ENCODE measurements at regions not wholly inside any gene's neighbourhood (a gene's known extent, or its start where the extent isn't known, plus 50 kb on each side); places are given as distances from the start of the nearest gene placed in this dataset.

GRCh38 chr4:4808086-4808485 is 51.4 kb upstream of the MSX1 start:
- CTCF ChIA-PET: no interaction called here

DNA sequence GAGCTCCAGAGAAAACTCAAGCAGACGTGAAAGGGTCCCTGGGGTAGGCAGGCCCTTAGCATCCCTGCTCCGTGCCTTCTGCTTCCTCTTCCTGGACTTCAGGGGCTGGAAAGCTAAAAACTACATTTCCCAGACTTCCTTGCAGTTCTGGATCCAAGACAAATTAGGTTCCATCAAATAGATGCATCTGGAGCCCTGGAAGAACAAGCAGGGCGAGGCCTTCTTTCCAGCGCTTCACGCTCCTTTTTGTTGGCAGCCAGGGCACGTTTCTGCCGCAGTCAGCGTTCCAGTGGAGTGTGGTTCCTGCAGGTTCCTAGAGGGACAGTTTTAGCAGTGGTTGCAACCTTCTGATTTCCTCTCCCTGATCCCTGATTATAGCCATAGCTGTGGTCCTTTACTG is 53.6 kb upstream of the MSX1 start:
- DNase-seq: no peak
- Histone ChIP-seq H2AFZ (no peak overlapping the region), H3K4me2 (no peak overlapping the region), H3K4me3 (no peak overlapping the region), H4K20me1 (ENCODE audit: insufficient read depth) (no peaks in the 10 kb centered on the region), H3F3A (ENCODE audit: insufficient read depth, low read depth) (no peaks in the 10 kb centered on the region), H3K9me3 (ENCODE audit: insufficient read depth, low read depth) (no peaks in the 10 kb centered on the region), H3K9me2 (ENCODE audit: insufficient read depth) (no peaks in the 10 kb centered on the region), H3K27ac (no peak overlapping the region), H3K4me1 (replicated peaks; ENCODE audit: insufficient read depth) (no peaks in the 10 kb centered on the region), H3K36me3 (ENCODE audit: low read depth) (no peaks in the 10 kb centered on the region), H3K79me2 (ENCODE audit: low read depth) (no peaks in the 10 kb centered on the region), H3K27me3 (ENCODE audit: insufficient read depth, low read depth) (no peaks in the 10 kb centered on the region)
- BruUV-seq (replicated peaks): no TSS peak
- TF ChIP-seq EZH2 (IDR thresholded peaks at IDR 0.05; ENCODE audit: low read depth): no peak
- TF ChIP-seq, protein P1, sequence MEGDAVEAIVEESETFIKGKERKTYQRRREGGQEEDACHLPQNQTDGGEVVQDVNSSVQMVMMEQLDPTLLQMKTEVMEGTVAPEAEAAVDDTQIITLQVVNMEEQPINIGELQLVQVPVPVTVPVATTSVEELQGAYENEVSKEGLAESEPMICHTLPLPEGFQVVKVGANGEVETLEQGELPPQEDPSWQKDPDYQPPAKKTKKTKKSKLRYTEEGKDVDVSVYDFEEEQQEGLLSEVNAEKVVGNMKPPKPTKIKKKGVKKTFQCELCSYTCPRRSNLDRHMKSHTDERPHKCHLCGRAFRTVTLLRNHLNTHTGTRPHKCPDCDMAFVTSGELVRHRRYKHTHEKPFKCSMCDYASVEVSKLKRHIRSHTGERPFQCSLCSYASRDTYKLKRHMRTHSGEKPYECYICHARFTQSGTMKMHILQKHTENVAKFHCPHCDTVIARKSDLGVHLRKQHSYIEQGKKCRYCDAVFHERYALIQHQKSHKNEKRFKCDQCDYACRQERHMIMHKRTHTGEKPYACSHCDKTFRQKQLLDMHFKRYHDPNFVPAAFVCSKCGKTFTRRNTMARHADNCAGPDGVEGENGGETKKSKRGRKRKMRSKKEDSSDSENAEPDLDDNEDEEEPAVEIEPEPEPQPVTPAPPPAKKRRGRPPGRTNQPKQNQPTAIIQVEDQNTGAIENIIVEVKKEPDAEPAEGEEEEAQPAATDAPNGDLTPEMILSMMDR (conservative IDR thresholded peaks at IDR 0.05): no peak
- CTCF ChIA-PET: no interaction called here
- POLR2A ChIA-PET (ENCODE audit: unreplicated experiment): no interaction called here
- intact Hi-C loops (cut with micrococcal nuclease; ENCODE audit: unreplicated experiment): no loop called here

More at GRCh38 chr4:4808086-4808485, 51.4 kb upstream of the MSX1 start:
- DNase-seq: no peak
- H3K4me2 ChIP-seq: no peak overlapping the region
- BruUV-seq (replicated peaks): no TSS peak
- POLR2A ChIA-PET (ENCODE audit: unreplicated experiment): no interaction called here
- H3K27ac ChIP-seq: no peak overlapping the region
- no peaks in the 10 kb centered on the region for H3K27me3 ChIP-seq (ENCODE audit: insufficient read depth, low read depth)
- no peaks in the 10 kb centered on the region for H3K36me3 ChIP-seq (ENCODE audit: low read depth)
- no peak overlapping the region for H2AFZ ChIP-seq
- no peaks in the 10 kb centered on the region for H4K20me1 ChIP-seq (ENCODE audit: insufficient read depth)
- H3K79me2 ChIP-seq (ENCODE audit: low read depth): no peaks in the 10 kb centered on the region
- H3K9me3 ChIP-seq (ENCODE audit: insufficient read depth, low read depth): no peaks in the 10 kb centered on the region
- TF ChIP-seq, protein P1 (conservative IDR thresholded peaks at IDR 0.05): no peak
- TF ChIP-seq EZH2 (IDR thresholded peaks at IDR 0.05; ENCODE audit: low read depth): no peak
- no peaks in the 10 kb centered on the region for H3K9me2 ChIP-seq (ENCODE audit: insufficient read depth)
- no peak overlapping the region for H3K4me3 ChIP-seq
- intact Hi-C loops (cut with micrococcal nuclease; ENCODE audit: unreplicated experiment): no loop called here
- no peaks in the 10 kb centered on the region for H3K4me1 ChIP-seq (replicated peaks; ENCODE audit: insufficient read depth)
- no peaks in the 10 kb centered on the region for H3F3A ChIP-seq (ENCODE audit: insufficient read depth, low read depth)

DNA sequence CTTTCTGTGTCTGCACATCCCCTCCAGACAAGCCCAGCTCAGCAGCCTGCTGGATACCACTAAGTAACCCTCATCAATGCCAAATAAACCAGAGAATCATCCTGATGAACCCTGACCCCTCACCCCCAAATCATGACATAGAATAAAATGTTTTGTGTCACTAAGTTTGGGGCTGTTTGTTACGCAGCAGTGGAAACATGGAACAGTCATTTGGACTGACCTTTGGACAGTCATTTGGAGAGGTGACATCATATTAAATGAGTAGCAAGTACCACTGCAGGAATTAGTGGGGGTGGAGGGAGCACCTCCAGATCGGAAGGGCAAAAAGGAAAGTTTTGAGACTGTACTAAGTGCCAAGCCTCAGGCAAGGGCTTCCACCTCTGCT is 55.6 kb upstream of the MSX1 start:
- Histone ChIP-seq H3K27ac (no peak overlapping the region), H3F3A (ENCODE audit: insufficient read depth, low read depth) (no peaks in the 10 kb centered on the region), H3K27me3 (ENCODE audit: insufficient read depth, low read depth) (no peaks in the 10 kb centered on the region), H3K79me2 (ENCODE audit: low read depth) (no peaks in the 10 kb centered on the region), H3K4me1 (replicated peaks; ENCODE audit: insufficient read depth) (no peaks in the 10 kb centered on the region), H3K36me3 (ENCODE audit: low read depth) (no peaks in the 10 kb centered on the region), H4K20me1 (ENCODE audit: insufficient read depth) (no peaks in the 10 kb centered on the region), H3K4me2 (no peak overlapping the region), H3K9me3 (ENCODE audit: insufficient read depth, low read depth) (no peaks in the 10 kb centered on the region), H2AFZ (no peak overlapping the region), H3K4me3 (no peak overlapping the region), H3K9me2 (ENCODE audit: insufficient read depth) (no peaks in the 10 kb centered on the region)
- TF ChIP-seq EZH2 (IDR thresholded peaks at IDR 0.05; ENCODE audit: low read depth): no peak
- TF ChIP-seq, protein P1 (conservative IDR thresholded peaks at IDR 0.05): no peak
- ChIA-PET CTCF (no interaction called here), POLR2A (ENCODE audit: unreplicated experiment) (no interaction called here)
- BruUV-seq (replicated peaks): no TSS peak
- no peak for DNase-seq
- intact Hi-C loops (cut with micrococcal nuclease; ENCODE audit: unreplicated experiment): no loop called here

Measured in PC-9 (cell line).